T47D (cell line): ENCODE measurements at regions not wholly inside any gene's neighbourhood (a gene's known extent, or its start where the extent isn't known, plus 50 kb on each side); places are given as distances from the start of the nearest gene placed in this dataset.

ENCODE experiments used
- DNase-seq, 2 experiments: peaks; one replicate each; pipeline versions ENCODE4 v3.0.0 to v3.0.0-alpha.2; 2011 to 2012; ENCODE audit warnings: low read depth in 1 of 2, low spot score in 1 of 2
- JUND ChIP-seq: IDR thresholded peaks from 2 replicates; pipeline ENCODE4 v1.6.1; 2012; ENCODE audit warnings: low read depth
- in situ Hi-C: cut with HindIII; loops from 2 replicates; pipeline ENCODE4 v1.10.0; 2016; ENCODE audit warnings: low sequenced_read_pairs, low pct_unique_long_range_greater_than_20kb

- no peak for TF ChIP-seq JUND
- no peak for DNase-seq
- in situ Hi-C loops = no loop called here
These were observed 712.9 kb upstream of the MAP3K7 start for GRCh38 chr6:91299544-91300491.

GRCh38 chr6:91298543-91299145 is 711.8 kb upstream of the MAP3K7 start:
- in situ Hi-C loops = no loop called here
- TF ChIP-seq JUND = no peak
- no peak for DNase-seq

GRCh38 chr6:91293395-91293794 is 706.5 kb upstream of the MAP3K7 start:
- in situ Hi-C loops = no loop called here
- no peak for TF ChIP-seq JUND
- DNase-seq = no peak

GRCh38 chr6:91291071-91291470 is 704.2 kb upstream of the MAP3K7 start:
- no peak for TF ChIP-seq JUND
- no peak for DNase-seq
- in situ Hi-C loops = no loop called here

- DNase-seq = no peak
- TF ChIP-seq JUND = no peak
- in situ Hi-C loops = no loop called here
These were observed 701.9 kb upstream of the MAP3K7 start for GRCh38 chr6:91288741-91289140.

GRCh38 chr6:91281901-91282300 is 695.0 kb upstream of the MAP3K7 start:
- DNase-seq = no peak
- TF ChIP-seq JUND = no peak
- in situ Hi-C loops = no loop called here

GRCh38 chr6:91280494-91280830 is 693.6 kb upstream of the MAP3K7 start:
- in situ Hi-C loops = no loop called here
- DNase-seq = no peak
- TF ChIP-seq JUND = no peak

- in situ Hi-C loops = no loop called here
- no peak for DNase-seq
- no peak for TF ChIP-seq JUND
These were observed 693.0 kb upstream of the MAP3K7 start for GRCh38 chr6:91279740-91280493.

GRCh38 chr6:91278416-91278815 is 691.5 kb upstream of the MAP3K7 start:
- in situ Hi-C loops = no loop called here
- TF ChIP-seq JUND = no peak
- no peak for DNase-seq

GRCh38 chr6:91276315-91276714 is 689.4 kb upstream of the MAP3K7 start:
- DNase-seq = peak; percentile 4 to 48
- in situ Hi-C loops = no loop called here
- TF ChIP-seq JUND = no peak

- no peak for DNase-seq
- in situ Hi-C loops = no loop called here
- TF ChIP-seq JUND = no peak
These were observed 686.9 kb upstream of the MAP3K7 start for GRCh38 chr6:91273729-91274128.

- TF ChIP-seq JUND = no peak
- in situ Hi-C loops = no loop called here
- no peak for DNase-seq
These were observed 684.9 kb upstream of the MAP3K7 start for GRCh38 chr6:91271807-91272206.

GRCh38 chr6:91268941-91269340 is 682.1 kb upstream of the MAP3K7 start:
- no peak for TF ChIP-seq JUND
- in situ Hi-C loops = no loop called here
- no peak for DNase-seq
